HL-60/S4 (cell line): ENCODE measurements at regions not wholly inside any gene's neighbourhood (a gene's known extent, or its start where the extent isn't known, plus 50 kb on each side); places are given as distances from the start of the nearest gene placed in this dataset.

ENCODE experiments used
- in situ Hi-C: fragments of 300-500 bp; cut with MboI; formaldehyde crosslinking; loops from 2 replicates; pipeline ENCODE4 v1.14.3; 2022; ENCODE audit warnings: low sequenced_read_pairs

- in situ Hi-C loops, result no loop called here
Observed at GRCh38 chr16:86766700-86767099, 188.4 kb downstream of the FOXL1 start.

DNA sequence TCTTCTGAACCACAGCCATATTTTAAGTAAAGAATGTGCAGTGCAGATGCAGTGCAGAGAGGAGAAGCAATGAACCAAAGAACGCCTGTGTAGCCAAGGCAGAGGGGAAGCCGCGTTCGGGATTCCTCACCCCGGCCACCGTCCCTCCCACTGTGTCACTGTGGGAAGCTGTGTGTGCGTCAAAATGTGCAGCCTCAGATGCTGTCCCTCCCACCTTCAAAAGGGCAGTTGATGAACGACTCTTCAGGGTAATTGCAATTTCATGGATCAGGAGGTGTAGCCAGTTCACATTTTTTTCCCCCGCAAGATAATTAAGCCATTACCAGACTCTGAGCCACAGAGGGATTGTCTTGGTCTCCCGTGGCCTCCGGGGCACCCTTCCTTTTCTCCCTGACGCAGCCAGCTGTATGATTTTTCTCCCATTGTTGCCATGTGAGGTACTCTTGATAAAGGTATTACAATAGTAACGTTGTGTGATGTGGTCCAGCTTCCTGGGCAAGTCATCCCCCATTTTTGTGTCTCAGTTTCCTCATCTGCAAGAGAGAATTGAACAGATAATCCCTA is 190.0 kb downstream of the FOXL1 start:
- in situ Hi-C loops, result no loop called here

DNA sequence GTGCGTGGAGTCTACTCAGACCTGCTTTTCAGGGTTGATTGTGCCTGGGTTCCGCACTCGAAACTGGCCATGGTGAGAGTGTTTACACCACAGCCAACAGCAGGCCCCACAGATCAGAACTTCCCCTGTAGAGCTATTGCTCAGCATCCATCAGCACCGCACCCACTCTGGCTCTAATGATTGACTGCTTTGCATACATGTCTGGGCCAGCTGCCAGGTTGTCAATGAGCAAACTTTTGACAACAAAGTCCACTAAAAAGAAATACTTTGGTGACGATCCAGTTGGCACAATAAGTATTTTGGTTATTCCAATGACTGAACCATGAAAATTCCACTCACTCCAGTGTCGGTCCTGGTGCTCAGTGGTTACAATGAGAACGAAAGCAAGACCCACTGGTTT is 190.7 kb downstream of the FOXL1 start:
- in situ Hi-C loops, result no loop called here

GRCh38 chr16:86771506-86772460 is 193.4 kb downstream of the FOXL1 start:
- in situ Hi-C loops, result no loop called here

DNA sequence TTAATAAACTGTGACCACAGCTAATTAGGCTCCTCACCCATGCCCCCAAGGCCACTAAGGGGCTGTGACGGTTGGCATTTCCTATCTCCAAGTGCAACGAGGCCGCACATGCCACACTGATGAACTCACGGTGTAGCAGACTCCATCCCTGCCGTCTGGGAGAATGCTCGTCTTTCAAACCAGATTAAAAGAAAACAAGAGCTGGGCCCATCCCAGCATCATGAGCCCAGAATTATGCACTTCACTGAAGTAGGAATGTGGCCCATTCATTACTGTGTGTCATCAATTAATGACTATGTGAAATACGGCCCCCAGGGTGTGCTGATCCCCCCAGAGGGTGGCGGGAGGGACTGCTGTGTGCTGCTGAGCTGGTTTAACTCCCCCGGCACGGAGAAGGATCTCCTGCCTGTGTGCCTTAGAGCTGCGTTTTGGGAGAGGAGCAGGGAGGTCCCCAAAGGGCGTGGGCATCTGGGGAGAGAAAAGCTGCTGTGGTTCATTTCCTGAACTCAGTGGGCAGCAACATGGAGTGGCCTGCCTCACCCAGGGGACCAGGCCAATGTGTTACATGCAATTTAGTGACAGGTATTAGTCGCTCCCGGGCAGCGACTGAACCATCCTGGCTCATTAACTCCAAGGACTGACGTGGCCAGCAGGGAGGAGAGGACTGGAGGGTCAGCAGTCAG is 194.5 kb downstream of the FOXL1 start:
- in situ Hi-C loops, result no loop called here

- in situ Hi-C loops, result no loop called here
Observed at GRCh38 chr16:86773354-86773715, 195.0 kb downstream of the FOXL1 start.

DNA sequence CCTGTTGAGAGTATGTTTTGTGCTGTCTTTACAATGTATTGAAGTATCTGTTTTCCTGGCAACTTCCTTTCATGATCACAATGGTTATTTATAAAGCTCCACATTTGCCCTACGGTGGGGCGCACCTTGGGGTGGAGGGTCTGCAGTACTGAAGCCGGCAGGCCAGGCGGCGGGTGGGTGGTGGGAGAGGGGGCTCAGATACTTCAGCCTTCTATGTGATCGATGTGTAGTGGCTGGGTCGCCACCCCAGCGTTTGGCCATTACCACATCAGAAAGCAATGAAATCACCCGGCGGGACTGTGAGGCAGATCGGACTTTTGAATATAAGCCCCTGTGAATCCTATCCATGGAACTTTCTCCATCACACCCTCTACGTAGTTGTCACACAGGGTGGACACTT is 196.6 kb downstream of the FOXL1 start:
- in situ Hi-C loops, result no loop called here

- in situ Hi-C loops, result no loop called here
Observed at GRCh38 chr16:86775511-86775921, 197.2 kb downstream of the FOXL1 start.

DNA sequence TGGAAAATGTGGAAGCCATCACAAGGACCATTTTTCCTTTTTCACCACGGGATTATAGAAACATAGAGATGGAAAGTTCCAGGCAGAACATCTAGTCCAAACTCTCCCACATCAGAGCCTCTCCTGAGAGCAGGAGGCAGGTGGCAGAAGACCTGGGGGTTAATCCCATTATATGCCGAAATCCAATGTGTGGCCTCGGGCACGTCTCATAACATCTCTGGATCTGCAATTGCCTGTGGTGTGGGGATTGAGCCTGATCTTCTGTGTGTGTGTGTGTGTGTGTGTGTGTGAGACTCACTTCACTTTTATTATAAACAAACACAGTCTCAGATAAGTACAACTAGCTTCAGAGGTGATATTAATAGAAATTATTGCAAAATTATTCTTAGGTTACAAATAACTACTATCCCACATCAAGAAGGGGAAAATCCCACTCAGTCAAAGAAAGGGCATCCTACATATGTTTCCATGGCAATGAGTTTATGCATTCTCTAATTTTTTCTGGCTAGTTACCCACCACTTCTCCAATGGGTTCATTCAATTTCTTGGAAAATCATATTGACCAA is 199.1 kb downstream of the FOXL1 start:
- in situ Hi-C loops, result no loop called here

DNA sequence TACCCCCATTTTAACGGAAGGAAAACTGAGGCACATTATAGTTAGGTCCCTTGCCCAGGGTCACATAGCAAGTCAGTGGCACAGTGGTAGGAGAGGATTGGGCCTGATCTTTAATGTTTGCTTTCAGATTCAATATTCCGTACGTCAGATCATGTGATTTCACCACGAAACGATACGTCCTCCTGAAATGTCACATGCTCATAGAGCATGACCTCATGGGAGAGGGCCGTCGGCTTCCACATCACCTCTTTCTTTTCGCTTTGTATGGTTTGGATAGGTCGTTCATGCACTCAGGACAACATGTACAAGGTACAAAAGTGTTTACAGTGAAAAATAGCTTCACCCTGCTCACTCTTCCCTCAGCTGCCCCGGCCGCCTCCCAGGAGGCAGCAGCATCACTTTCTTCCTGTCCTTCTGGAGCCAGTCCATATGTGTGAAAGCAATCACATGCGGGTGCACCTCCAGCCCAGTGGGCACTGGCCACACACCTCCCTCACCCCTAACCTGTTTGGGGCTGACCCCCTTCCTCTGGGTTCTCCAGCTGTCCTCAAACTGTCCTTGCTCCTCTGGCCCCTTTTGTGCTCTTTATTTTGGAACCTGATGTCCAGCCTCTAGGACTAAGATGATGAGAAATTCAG is 199.9 kb downstream of the FOXL1 start:
- in situ Hi-C loops, result no loop called here

DNA sequence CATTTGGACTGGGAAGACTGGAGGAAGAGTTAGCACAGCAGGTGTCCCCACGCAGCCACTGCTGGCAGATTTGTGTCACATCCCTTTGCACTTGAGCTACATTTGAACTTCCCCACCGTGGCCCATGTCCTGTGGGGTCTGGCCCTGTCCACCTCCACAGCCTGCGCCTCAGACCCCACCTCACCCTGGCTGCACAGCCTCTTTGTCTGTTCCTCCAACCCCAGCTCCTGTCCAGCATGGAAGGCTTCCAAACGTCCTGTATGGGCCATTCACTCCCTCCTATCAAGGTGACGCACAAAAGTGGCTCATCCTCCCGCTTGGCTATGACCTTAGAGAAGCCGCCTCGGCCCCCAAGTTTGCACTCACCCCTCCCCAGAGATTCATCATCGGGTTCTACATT is 200.6 kb downstream of the FOXL1 start:
- in situ Hi-C loops, result no loop called here

- in situ Hi-C loops, result no loop called here
Observed at GRCh38 chr16:86781046-86781445, 202.7 kb downstream of the FOXL1 start.

DNA sequence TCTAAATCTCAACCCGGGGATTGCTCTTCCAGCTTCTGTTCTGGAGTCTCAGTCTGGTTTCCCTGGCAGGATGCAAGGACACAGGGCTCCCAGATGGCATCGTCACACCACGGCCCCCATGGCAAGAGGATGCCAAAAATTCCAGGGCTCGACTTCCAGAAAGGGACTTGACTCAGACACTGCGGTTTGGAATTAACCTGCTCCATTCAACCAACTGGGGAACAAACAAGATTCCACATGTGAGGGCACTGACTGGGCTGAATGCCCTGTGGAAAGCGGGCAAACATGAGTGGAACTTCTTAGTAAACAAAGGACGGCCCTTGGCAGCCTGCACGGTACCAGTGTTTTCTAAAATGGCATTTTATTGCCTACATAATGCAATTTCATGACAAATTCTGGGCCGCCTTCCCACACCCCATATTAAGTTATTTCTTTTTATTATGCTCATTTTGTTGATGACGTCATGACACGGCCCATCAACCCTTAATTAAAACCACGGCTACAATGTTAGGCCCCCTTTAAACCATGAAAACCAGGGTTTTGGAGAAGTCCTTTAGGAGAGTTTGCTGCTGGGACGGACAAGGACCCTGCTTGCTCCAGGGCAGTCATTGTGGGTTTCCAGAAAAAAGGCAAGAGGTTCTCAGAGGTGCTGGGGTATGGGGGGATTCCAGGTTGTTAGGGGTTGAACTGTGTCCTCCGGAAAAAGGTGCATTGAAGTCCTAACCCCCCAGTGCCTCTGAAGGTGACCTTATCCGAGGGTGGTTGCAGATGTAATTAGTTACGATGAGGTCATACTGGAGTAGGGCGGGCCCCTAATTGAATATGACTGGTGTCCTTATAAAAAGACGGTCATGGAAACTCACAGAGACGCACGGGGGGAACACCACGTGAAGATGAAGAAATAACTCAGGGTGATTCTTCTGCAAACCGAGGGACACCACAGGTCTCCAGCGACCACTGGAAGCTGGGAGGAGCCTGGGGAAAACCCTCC is 205.6 kb downstream of the FOXL1 start:
- in situ Hi-C loops, result no loop called here

DNA sequence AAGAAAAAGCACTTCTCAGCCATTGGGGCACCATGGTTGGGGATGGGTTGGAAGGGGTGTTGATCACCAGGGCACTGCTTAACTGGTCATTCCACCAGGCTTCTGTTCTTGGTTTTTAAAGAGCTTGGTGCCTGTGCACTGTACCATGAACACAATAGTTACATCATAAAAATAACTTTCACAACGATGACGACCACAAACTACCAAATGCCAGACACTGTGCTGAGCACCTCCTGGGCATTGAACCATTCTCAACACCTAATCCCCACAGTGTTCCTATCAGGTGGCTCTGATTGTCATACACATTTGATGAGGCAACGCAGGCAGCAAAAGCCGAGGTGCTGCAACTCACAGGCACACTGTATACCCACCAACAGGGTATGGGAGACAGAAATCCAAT is 208.0 kb downstream of the FOXL1 start:
- in situ Hi-C loops, result no loop called here

- in situ Hi-C loops, result no loop called here
Observed at GRCh38 chr16:86786994-86787393, 208.6 kb downstream of the FOXL1 start.

GRCh38 chr16:86787538-86787937 is 209.2 kb downstream of the FOXL1 start:
- in situ Hi-C loops, result no loop called here

GRCh38 chr16:86789621-86790051 is 211.3 kb downstream of the FOXL1 start:
- in situ Hi-C loops, result no loop called here

DNA sequence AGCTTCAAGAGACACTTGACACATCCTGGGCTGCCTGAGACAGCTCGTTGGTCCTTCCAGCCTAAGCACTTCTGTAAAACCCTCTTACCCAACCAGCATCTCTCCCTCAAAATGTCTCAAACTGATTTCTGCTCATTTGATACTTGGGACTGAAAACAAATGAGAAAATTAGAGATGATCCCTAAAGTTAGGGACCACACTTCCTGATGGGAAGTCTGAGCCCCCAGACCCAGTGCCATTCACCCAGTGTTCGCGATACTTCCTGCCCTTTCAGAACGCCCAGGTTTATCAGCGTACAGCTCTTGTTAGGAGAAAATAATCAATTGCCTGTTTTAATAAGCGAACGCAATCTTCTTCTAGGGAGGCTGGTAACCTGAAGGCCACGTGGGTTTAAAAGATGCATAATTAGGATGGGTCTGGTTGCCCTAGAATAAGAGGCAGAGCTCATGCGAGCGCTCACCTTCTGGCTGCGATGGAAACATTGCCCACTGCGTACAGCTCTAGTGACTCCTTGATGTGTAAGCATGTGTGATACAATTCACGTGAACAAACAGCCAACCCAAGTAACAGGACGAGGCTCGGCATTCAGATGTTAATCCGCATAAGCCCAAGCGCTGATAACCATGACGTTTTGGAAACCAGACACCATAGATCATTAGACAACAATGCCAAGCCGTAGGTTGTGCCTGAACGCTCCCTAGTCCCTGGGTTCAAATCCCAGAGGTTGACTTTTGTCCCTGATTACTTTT is 213.1 kb downstream of the FOXL1 start:
- in situ Hi-C loops, result no loop called here

DNA sequence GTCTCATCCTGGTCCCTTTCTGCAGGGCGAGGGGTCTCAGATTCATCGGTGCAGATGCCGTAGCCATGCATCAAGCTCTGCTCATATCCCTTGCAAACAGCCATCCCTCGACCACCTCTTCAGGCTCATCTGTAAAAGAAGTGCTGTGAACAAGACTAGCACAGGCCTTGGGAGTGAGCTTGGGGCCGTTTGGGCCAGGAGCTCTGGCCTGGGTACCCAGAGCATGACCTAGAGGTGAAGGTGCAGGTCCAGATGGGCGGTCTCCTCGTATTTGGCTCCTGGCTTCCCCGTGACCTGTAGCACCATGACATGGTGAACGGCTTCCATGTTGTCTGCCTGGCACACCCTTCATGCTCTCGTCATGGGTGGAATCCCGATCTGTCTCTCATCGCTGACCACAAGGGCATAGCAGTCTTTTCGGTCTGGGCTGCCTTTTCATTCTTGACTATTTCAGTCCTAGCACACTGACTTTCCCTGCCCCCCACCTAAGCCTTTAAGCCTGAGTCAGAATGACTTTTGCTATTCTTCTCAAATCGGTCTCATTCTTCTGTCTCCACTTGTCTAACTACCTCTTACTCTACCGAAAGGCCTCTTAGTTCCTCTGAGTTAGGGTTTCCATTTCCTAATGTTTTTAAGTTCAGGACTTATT is 216.0 kb downstream of the FOXL1 start:
- in situ Hi-C loops, result no loop called here
